ENCODE measurements at regions not wholly inside any gene's neighbourhood (a gene's known extent, or its start where the extent isn't known, plus 50 kb on each side); places are given as distances from the start of the nearest gene placed in this dataset.

DNA sequence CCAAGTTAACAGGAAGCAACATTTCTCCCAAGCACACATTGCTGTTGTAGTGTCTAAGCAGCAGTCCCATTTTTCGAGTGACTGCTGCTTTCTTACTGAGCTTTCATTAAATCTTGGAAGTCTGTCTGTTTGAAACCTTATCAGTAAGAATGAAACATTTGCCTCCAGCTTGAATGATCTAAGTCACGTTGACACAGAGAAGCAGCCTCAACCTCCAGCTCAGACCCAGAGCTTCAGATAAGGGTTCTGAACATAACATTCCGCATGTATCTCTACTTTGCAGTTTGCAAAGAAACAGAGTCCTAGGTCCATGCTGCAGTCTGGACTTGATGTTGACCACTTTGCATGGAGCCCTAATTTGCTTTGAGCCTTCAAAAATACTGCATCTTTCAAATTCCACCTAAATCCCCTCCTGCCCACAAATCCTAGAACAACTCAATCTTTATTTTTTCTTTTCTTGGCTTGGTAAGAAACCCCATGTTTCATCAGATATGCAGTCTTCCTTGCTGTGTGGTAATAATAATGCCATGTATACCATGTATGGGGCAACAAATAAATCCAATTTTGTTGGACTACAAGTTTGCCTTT, 698.7 kb upstream of the IGFBP3 start:
- TF ChIP-seq, protein P1, sequence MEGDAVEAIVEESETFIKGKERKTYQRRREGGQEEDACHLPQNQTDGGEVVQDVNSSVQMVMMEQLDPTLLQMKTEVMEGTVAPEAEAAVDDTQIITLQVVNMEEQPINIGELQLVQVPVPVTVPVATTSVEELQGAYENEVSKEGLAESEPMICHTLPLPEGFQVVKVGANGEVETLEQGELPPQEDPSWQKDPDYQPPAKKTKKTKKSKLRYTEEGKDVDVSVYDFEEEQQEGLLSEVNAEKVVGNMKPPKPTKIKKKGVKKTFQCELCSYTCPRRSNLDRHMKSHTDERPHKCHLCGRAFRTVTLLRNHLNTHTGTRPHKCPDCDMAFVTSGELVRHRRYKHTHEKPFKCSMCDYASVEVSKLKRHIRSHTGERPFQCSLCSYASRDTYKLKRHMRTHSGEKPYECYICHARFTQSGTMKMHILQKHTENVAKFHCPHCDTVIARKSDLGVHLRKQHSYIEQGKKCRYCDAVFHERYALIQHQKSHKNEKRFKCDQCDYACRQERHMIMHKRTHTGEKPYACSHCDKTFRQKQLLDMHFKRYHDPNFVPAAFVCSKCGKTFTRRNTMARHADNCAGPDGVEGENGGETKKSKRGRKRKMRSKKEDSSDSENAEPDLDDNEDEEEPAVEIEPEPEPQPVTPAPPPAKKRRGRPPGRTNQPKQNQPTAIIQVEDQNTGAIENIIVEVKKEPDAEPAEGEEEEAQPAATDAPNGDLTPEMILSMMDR (IDR thresholded peaks at IDR 0.05): no peak
- no peak for TF ChIP-seq POLR2A (IDR thresholded peaks at IDR 0.05)
